ENCODE measurements at regions not wholly inside any gene's neighbourhood (a gene's known extent, or its start where the extent isn't known, plus 50 kb on each side); places are given as distances from the start of the nearest gene placed in this dataset.

DNA sequence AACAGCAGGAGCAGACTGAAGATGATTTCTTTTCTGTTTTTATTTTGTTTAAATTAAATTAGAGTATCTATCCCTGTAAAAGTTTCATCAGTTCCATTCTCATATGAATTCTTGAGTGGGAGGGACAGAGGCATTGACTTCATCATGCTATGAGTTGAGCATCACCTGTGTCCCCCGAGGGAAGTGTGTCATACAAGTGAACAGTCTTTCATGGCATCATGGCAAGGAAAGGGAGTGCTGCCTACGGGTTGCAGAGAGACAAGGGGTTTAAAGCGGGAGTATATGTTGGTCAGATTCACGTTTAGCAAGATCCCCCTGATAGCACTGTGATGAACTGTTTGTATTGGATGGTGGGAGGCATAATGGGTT, 52.7 kb upstream of the HIF1A start:
- no peak for TF ChIP-seq POLR2A (IDR thresholded peaks at IDR 0.05)
- TF ChIP-seq, protein P1, sequence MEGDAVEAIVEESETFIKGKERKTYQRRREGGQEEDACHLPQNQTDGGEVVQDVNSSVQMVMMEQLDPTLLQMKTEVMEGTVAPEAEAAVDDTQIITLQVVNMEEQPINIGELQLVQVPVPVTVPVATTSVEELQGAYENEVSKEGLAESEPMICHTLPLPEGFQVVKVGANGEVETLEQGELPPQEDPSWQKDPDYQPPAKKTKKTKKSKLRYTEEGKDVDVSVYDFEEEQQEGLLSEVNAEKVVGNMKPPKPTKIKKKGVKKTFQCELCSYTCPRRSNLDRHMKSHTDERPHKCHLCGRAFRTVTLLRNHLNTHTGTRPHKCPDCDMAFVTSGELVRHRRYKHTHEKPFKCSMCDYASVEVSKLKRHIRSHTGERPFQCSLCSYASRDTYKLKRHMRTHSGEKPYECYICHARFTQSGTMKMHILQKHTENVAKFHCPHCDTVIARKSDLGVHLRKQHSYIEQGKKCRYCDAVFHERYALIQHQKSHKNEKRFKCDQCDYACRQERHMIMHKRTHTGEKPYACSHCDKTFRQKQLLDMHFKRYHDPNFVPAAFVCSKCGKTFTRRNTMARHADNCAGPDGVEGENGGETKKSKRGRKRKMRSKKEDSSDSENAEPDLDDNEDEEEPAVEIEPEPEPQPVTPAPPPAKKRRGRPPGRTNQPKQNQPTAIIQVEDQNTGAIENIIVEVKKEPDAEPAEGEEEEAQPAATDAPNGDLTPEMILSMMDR (IDR thresholded peaks at IDR 0.05 in 8 of 11, conservative IDR thresholded peaks at IDR 0.05 in 3 of 11), result no peak

Data from spleen (tissue), 7 donors.